ENCODE measurements at regions not wholly inside any gene's neighbourhood (a gene's known extent, or its start where the extent isn't known, plus 50 kb on each side); places are given as distances from the start of the nearest gene placed in this dataset.

GRCh38 chr5:60370508-60370907 lies 329.5 kb downstream of the DEPDC1B start:
- WGBS (ENCODE audit: low lambda C conversion rate, missing lambda C conversion rate), result 90% methylated on average over 5 of the region's 5 CpGs
- TF ChIP-seq EZH2 (IDR thresholded peaks at IDR 0.05; ENCODE audit: borderline replicate concordance) (no peak), CTCF (IDR thresholded peaks at IDR 0.05; ENCODE audit: poor library complexity) (no peak), EZH2phosphoT487 (IDR thresholded peaks at IDR 0.05; ENCODE audit: low read depth, severe bottlenecking, unreplicated experiment) (no peak)
- DNase-seq (ENCODE audit: low spot score), result no peak

GRCh38 chr5:60369391-60369790 lies 330.6 kb downstream of the DEPDC1B start:
- 97% methylated on average over 4 of the region's 4 CpGs for WGBS (ENCODE audit: low lambda C conversion rate, missing lambda C conversion rate)
- H3K4me3 ChIP-seq, result no peak overlapping the region
- H4K20me1 ChIP-seq (ENCODE audit: insufficient read depth, poor library complexity, severe bottlenecking), result no peaks in the 10 kb centered on the region
- DNase-seq (ENCODE audit: low spot score), result no peak
- no peaks in the 10 kb centered on the region for H3K79me2 ChIP-seq
- TF ChIP-seq CTCF (IDR thresholded peaks at IDR 0.05; ENCODE audit: poor library complexity), result no peak
- no peak for TF ChIP-seq EZH2 (IDR thresholded peaks at IDR 0.05; ENCODE audit: borderline replicate concordance)
- TF ChIP-seq EZH2phosphoT487 (IDR thresholded peaks at IDR 0.05; ENCODE audit: low read depth, severe bottlenecking, unreplicated experiment), result no peak
- H3K9me2 ChIP-seq (replicated peaks; ENCODE audit: insufficient read depth), result no peaks in the 10 kb centered on the region
- no peaks in the 10 kb centered on the region for H3K27me3 ChIP-seq
- no peak overlapping the region for H3K4me2 ChIP-seq
- no peaks in the 10 kb centered on the region for H3K36me3 ChIP-seq (replicated peaks; ENCODE audit: insufficient read depth, low read depth)
- H2AFZ ChIP-seq, result no peak overlapping the region
- H3K27ac ChIP-seq, result no peak overlapping the region
- no peaks in the 10 kb centered on the region for H3K9me3 ChIP-seq (ENCODE audit: low read depth)
- no peaks in the 10 kb centered on the region for H3K4me1 ChIP-seq (ENCODE audit: insufficient read depth)

More at GRCh38 chr5:60370508-60370907, 329.5 kb downstream of the DEPDC1B start:
- H2AFZ ChIP-seq, result no peak overlapping the region
- no peaks in the 10 kb centered on the region for H3K9me3 ChIP-seq (ENCODE audit: low read depth)
- H3K4me1 ChIP-seq (ENCODE audit: insufficient read depth), result no peaks in the 10 kb centered on the region
- no peak overlapping the region for H3K4me2 ChIP-seq
- H3K9me2 ChIP-seq (replicated peaks; ENCODE audit: insufficient read depth), result no peaks in the 10 kb centered on the region
- H3K36me3 ChIP-seq (replicated peaks; ENCODE audit: insufficient read depth, low read depth), result no peaks in the 10 kb centered on the region
- no peaks in the 10 kb centered on the region for H4K20me1 ChIP-seq (ENCODE audit: insufficient read depth, poor library complexity, severe bottlenecking)
- no peaks in the 10 kb centered on the region for H3K27me3 ChIP-seq
- H3K79me2 ChIP-seq, result no peaks in the 10 kb centered on the region
- no peak overlapping the region for H3K27ac ChIP-seq
- no peak overlapping the region for H3K4me3 ChIP-seq

GRCh38 chr5:60368100-60368499 lies 331.9 kb downstream of the DEPDC1B start:
- Histone ChIP-seq H3K79me2 (no peaks in the 10 kb centered on the region), H3K9me3 (ENCODE audit: low read depth) (no peaks in the 10 kb centered on the region), H2AFZ (no peak overlapping the region), H3K27ac (no peak overlapping the region), H3K9me2 (replicated peaks; ENCODE audit: insufficient read depth) (no peaks in the 10 kb centered on the region), H3K27me3 (no peaks in the 10 kb centered on the region), H3K4me3 (no peak overlapping the region), H3K36me3 (replicated peaks; ENCODE audit: insufficient read depth, low read depth) (no peaks in the 10 kb centered on the region), H3K4me2 (no peak overlapping the region), H4K20me1 (ENCODE audit: insufficient read depth, poor library complexity, severe bottlenecking) (no peaks in the 10 kb centered on the region), H3K4me1 (ENCODE audit: insufficient read depth) (no peaks in the 10 kb centered on the region)
- no peak for TF ChIP-seq CTCF (IDR thresholded peaks at IDR 0.05; ENCODE audit: poor library complexity)
- no peak for TF ChIP-seq EZH2 (IDR thresholded peaks at IDR 0.05; ENCODE audit: borderline replicate concordance)
- no peak for TF ChIP-seq EZH2phosphoT487 (IDR thresholded peaks at IDR 0.05; ENCODE audit: low read depth, severe bottlenecking, unreplicated experiment)
- 74% methylated on average over 5 of the region's 5 CpGs for WGBS (ENCODE audit: low lambda C conversion rate, missing lambda C conversion rate)
- DNase-seq (ENCODE audit: low spot score), result no peak

- Histone ChIP-seq H3K4me2 (no peak overlapping the region), H3K27me3 (no peaks in the 10 kb centered on the region), H3K27ac (no peak overlapping the region), H3K9me2 (replicated peaks; ENCODE audit: insufficient read depth) (no peaks in the 10 kb centered on the region), H3K4me1 (ENCODE audit: insufficient read depth) (no peaks in the 10 kb centered on the region), H3K36me3 (replicated peaks; ENCODE audit: insufficient read depth, low read depth) (no peaks in the 10 kb centered on the region), H3K9me3 (ENCODE audit: low read depth) (no peaks in the 10 kb centered on the region), H4K20me1 (ENCODE audit: insufficient read depth, poor library complexity, severe bottlenecking) (no peaks in the 10 kb centered on the region), H3K4me3 (no peak overlapping the region), H3K79me2 (no peaks in the 10 kb centered on the region), H2AFZ (no peak overlapping the region)
- no peak for DNase-seq (ENCODE audit: low spot score)
- TF ChIP-seq EZH2 (IDR thresholded peaks at IDR 0.05; ENCODE audit: borderline replicate concordance) (no peak), CTCF (IDR thresholded peaks at IDR 0.05; ENCODE audit: poor library complexity) (no peak), EZH2phosphoT487 (IDR thresholded peaks at IDR 0.05; ENCODE audit: low read depth, severe bottlenecking, unreplicated experiment) (no peak)
- 70% methylated on average over 2 of the region's 2 CpGs for WGBS (ENCODE audit: low lambda C conversion rate, missing lambda C conversion rate)
Observed at GRCh38 chr5:60366489-60366888, 333.5 kb downstream of the DEPDC1B start.
